HG03378 (cell line): ENCODE measurements at regions not wholly inside any gene's neighbourhood (a gene's known extent, or its start where the extent isn't known, plus 50 kb on each side); places are given as distances from the start of the nearest gene placed in this dataset.
"Not testable (repeated sequence)": the region's sequence is repeated elsewhere in the genome, so short reads cannot be mapped to it uniquely, and the experiment has no call there.

ENCODE experiments used
- ATAC-seq: cut with Tn5 transposase; IDR thresholded peaks from one replicate; pipeline ENCODE4 v1.9.1; 2021; ENCODE audit warnings: mild to moderate bottlenecking, moderate library complexity; ENCODE audit not compliant: unreplicated experiment

GRCh38 chr6:135129136-135129856, 51.8 kb upstream of the MYB start:
- peak; percentile 30 for ATAC-seq

GRCh38 chr6:135128268-135128914, 52.7 kb upstream of the MYB start:
- ATAC-seq, result peak; percentile 94

GRCh38 chr6:135126729-135127128, 54.4 kb upstream of the MYB start:
- ATAC-seq, result no peak

GRCh38 chr6:135126034-135126433, 55.1 kb upstream of the MYB start:
- ATAC-seq, result no peak

- ATAC-seq, result no peak
Measured at GRCh38 chr6:135121434-135121833, 59.7 kb upstream of the MYB start.

GRCh38 chr6:135118134-135118730, 62.9 kb upstream of the MYB start:
- no peak for ATAC-seq

GRCh38 chr6:135117413-135117968, 62.9 kb upstream of the HBS1L start:
- ATAC-seq, result no peak

GRCh38 chr6:135116571-135116970, 61.9 kb upstream of the HBS1L start:
- no peak for ATAC-seq

GRCh38 chr6:135115834-135116233, 61.2 kb upstream of the HBS1L start:
- no peak for ATAC-seq

GRCh38 chr6:135115411-135115810, 60.8 kb upstream of the HBS1L start:
- ATAC-seq, result no peak

- peak; percentile 76 for ATAC-seq
Measured at GRCh38 chr6:135114355-135115145, 59.9 kb upstream of the HBS1L start.

GRCh38 chr6:135113860-135114259, 59.2 kb upstream of the HBS1L start:
- no peak for ATAC-seq

- not testable (repeated sequence) for ATAC-seq
Measured at GRCh38 chr6:135112951-135113350, 58.3 kb upstream of the HBS1L start.

GRCh38 chr6:135110261-135110781, 55.7 kb upstream of the HBS1L start:
- not testable (repeated sequence) for ATAC-seq

- ATAC-seq, result no peak
Measured at GRCh38 chr6:135109761-135110160, 55.1 kb upstream of the HBS1L start.

GRCh38 chr6:135108692-135109091, 54.1 kb upstream of the HBS1L start:
- no peak for ATAC-seq

GRCh38 chr6:135106611-135107010, 52.0 kb upstream of the HBS1L start:
- ATAC-seq, result no peak

GRCh38 chr6:135105710-135106109, 51.1 kb upstream of the HBS1L start:
- no peak for ATAC-seq

GRCh38 chr6:135105299-135105698, 50.7 kb upstream of the HBS1L start:
- ATAC-seq, result no peak
